HG02588 (cell line): ENCODE measurements at regions not wholly inside any gene's neighbourhood (a gene's known extent, or its start where the extent isn't known, plus 50 kb on each side); places are given as distances from the start of the nearest gene placed in this dataset.

ENCODE experiments used
- ATAC-seq: cut with Tn5 transposase; IDR thresholded peaks from one replicate; pipeline ENCODE4 v1.9.1; 2021; ENCODE audit warnings: mild to moderate bottlenecking, moderate library complexity; ENCODE audit not compliant: unreplicated experiment

DNA sequence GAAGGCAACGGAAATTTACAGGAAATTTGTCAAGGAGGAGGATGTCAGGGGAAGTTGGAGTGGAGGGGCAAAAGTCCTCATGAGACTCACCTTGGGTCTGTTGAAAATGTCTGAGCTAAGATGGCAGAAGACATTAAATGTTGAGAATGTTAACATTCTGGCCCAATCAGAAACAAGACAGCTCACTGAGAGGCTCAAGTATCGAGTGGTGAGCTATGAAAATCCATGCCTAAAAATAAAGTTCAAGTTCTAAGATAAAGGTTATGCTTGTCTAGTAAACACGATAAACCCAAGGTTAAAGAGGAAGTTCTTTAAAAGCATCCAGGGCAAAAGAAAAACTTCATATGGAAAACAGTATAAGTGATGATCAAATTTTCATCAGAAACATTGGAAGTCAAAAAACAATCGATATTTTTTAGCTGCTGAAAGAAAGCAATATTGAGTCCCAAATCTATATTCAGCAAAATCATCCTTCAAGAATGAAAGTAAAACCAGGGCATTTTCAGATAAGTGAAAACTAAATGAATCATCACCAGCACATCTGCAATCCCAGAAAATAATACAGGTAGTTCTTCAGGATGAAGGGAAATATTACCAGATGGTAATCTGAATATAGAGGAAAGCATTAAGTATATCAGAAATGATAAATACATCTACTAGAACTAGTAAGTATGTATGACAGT is 462.4 kb downstream of the TLL1 start:
- ATAC-seq = no peak

DNA sequence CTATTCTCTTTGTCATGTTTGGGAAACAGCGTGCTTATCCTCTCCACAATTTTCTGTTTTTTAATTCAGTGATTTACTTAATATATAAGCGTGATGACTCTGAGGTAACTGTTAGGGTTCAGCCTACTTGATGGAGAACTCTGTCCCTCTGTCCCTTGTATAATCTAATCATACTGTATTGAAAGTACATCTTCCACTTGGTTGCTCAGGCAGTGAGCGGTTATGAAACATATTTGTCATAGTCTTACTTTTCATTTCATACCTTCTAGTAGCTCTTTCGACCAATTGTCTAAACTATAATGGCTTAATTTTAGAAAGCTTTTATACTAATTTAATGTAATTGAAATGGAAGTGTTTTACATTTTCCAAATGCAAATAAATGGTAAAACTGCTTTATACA is 469.0 kb downstream of the TLL1 start:
- no peak for ATAC-seq

DNA sequence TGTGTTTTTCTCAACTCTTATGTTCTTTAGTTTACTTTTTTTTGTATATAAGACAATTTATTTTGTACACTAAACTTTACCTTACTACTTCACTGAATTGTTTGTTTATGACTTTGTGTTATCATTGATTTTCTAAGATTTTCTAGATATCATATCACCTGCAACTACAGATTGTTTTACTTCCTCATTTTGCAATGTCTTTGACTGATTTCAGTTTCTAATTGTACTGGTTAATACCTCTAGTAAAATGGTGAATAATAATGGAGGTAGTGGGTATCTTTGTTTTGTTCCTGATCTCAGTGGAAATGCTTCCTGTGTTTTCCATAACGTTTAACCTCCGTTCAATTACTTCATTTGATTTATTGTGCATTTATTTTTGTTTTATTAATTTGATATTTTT is 490.2 kb downstream of the TLL1 start:
- ATAC-seq = no peak

DNA sequence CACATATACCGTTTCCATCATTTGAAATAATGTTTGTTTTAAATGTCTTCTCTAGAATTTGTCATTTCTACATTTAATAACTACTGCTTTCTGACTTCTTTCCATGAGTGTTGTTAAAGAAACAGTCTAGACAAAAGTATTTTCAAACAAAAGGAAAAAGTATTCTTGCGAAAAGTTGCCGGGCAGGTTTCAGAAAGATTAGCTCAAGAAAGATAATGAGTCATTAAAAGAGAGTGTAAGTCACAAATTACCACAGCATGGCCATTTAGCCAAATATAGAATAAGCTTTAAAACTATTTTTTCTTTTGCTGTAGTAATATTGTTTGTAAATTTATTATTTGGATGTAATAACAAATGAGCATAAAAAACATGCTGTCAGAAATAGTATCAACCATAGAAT is 493.0 kb downstream of the TLL1 start:
- no peak for ATAC-seq

DNA sequence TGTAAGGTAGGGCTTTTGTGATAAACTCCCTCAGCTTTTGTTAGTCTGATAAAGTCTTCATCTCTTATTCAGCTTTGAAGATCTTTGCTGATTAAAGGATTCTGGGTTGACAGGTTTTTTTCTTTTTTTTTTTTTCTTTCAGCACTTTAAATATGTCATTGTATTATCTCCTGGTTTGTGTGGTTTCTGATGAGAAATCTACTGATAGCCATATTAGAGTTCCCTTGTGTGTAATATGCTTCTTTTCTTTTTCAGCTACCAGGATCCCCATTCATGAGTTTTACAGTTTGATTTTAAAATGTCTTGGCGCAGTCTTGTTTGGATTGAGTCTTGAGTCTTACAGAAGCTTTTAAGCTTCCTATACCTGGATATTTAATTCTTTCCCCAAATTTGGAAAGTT is 504.5 kb downstream of the TLL1 start:
- ATAC-seq = no peak

DNA sequence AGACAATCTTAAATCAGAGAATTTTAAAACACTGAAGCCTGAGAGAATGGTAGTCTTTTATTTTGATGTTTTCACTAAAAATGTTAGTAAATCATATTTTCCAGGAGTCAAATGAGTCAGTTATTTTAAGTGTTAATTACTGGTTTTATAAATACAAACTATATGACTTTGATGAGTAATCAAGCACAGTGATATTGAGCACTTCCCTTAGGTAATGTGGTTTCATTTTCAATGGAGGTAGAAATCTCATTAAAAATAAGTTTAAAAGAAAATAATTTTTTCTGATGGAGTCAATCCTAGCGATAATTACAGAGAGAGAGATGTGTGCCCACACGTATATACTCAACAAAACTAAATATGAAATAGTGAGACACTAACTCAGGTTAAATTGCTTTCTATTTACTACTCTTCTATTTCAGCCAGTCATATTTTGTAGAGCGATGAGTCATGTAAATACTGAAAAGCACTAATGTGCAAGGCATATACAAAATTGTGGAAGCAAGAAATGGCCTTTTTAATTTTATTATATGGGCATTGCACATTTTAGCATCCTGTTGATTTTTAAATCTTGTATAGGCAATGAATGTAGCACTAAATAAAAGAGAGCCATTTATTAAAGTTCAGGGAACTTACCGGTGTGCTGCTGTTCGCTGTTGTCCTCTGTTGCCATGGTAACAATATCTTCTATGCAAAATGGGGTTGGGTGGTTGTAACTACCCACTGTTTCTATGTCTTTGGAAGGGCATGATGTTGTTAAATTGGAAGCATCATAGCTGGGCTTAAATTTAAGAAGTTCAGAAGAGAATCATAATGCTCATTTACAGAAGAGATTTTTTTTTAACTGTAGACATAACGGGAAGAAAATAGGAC is 513.7 kb downstream of the TLL1 start:
- ATAC-seq = no peak

DNA sequence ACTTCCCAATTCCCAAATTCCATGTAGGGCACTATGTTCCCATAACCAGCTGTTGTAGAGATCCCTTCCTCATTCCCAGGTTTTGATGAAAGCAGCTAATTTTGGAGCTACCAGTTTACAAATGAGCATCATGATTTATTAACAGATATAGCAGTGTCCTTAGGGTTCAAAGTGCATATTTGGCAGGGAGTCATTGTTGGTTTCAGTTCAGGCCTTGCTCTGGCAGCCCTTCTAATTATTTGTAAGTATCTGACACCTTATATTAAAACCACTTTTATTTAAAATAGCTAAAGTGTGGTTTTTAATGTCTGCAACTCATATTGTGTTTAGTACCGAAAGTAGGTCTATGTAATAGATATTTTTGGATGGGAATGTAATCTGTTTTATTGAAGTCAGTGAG is 518.5 kb downstream of the TLL1 start:
- ATAC-seq = no peak

DNA sequence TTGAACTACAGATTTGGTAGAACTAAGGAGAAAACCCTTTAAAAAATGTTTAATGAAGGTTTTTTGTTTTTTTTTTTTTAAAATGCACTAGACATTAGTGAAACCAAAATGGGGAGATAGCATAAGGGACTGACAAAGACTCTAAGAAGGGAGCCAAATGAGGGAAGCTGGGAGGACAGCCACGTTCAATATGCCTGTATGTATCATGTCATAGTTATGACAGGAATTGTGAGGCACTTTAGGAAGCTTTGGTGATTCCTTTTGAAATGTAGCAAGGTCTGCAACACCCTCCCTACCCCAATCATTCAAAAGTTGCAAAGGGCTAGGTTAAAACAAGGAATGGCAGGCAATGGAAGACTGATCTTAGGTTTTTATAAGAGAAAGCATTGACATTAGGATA is 526.0 kb downstream of the TLL1 start:
- ATAC-seq = no peak

DNA sequence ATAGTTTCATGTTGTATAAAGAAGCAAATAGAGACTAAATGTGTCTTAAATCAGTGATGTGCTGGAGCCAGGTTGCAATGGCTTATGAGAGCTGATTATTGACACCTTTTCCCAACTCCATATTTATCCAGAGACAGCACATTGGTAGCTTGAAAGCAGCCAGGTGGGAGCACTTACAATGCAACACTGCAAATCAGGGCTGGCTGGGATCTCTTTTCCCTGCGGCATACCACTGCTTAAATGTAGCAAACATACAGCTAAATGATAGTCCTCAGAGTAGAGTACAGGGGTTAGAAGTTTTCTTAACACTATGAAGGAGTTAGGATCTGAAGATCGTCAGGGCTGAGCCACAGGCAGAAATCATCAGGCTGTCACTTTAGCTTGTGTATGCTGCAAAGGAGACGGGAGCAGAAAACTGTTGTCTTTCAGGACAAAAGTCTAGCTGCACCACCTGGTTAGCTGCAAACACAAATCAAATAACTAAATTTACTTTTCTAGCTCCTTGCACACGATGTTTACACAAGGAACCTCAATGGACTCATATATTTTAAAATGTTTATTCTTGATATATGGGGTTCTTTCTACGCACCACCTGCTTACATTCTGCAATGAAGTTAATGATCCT is 527.3 kb downstream of the TLL1 start:
- ATAC-seq = no peak

DNA sequence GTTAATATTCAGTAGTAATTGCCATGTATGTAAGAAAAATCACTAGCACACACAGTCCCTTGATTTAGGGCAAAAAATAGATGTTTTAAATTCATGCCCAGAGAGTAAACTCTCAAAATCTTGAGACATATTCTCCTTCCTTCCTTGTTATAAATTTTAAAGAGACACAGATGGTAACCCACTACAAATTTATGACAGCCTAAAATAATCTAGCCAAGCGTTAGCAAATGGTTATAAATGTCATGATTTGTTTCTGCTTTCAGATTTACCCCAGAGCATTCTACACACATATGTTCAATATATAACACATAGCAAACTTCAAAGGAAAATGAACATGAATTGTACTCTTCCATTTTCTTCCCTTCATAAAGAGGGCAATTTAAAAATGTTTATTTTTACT is 540.3 kb downstream of the TLL1 start:
- ATAC-seq = no peak

DNA sequence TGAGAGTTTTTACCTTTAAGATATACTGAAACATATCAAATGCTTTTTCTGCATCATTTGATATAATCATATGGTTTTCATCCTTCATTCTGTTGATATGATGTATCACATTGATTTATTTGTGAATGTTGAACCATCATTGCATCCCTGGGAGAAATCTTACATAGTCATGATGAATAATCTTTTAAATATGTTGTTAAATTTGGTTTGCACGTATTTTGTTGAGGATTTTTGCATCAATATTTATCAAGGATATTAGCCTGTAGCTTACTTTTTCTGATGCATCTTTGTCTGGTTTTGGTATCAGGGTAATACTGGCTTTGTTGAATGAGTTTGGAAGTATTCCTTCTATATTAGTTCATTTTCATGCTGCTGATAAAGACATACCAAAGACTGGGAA is 541.4 kb downstream of the TLL1 start:
- ATAC-seq = no peak

DNA sequence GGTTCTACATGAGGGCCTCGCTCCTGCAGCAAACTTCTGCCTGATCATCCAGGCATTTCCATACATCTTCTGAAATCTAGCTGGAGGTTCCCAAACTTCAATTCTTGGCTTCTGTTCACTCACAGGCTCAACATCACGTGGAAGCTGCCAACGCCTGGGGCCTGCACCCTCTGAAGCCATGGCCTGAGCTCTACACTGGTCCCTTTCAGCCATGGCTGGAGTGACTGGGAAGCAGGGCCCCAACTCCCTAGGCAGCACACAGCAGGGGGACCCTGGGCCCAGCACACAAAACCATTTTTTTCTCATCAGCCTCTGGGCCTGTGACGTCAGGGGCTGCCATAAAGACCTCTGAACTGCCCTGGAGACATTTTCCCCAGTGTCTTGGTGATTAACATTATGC is 542.7 kb downstream of the TLL1 start:
- ATAC-seq = no peak

DNA sequence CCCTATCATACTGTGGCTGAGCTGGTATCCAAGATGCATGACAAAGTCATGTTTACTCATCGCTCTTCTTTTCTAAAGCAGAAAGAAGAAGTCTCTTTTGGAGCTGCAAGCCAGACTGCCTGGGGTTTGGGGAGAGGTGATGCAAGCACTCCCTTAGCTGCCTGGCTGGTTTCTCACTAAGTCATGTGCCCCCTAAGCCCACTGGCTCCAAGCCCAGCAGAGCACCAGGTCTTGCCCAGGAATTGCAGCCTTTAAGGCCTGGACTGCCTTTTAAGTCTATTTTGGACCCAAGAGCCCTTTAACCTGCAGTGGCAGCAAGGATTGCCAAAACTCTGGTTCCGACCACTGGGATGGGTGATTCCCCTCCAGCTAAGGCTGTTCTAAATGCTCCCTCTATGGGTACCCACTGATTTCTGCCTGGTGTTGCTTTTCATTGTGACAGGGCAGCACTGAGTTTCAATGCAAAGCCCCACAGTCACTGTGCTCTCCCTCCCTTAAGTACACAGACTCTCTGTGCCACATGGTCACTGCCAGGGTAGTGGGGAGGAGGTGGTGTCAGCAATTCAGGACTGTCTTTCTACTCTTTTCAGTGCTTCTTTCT is 548.6 kb downstream of the TLL1 start:
- ATAC-seq = no peak

DNA sequence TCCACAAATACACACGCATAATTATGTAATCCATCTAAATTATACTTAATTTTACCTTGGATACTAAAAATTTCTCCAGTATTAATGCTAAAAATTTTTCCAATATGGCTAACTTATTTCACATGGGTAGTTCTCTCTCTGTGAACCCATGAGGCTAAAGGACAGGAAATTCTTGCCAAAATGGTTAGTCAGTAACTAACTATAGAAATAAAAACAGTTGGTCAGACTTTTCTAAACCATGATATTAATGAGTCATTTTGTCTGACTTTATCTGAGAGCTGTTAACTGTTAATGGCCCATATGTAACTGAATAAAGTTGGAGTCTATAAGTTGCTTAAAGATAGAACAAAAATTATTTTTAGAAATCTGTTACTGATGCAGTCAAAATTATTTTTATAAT is 549.4 kb downstream of the TLL1 start:
- ATAC-seq = no peak

DNA sequence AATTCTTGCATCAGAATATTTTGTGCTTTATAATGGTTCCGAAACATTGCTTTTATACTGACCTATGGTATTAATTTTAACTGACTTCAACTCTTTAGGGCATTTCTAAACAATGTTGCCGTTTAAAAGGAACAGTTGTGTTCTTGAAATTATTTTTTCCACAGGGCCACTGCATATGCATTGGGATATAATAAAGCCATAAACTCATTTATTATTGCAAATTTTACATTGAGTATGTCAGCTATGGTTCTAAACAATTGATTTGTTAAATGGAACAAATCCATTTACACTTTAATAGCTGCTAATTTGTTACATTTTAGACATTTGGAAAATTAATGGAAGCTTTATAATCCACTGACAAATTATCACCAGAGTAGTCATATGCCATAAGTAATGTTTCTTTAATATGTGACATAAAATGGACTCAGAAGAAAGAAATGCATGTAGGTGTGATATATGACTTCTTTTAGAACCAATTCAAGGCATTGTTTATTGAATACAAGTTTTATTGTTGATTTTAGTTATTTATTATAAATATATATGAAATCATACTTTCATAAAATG is 553.3 kb downstream of the TLL1 start:
- ATAC-seq = no peak

DNA sequence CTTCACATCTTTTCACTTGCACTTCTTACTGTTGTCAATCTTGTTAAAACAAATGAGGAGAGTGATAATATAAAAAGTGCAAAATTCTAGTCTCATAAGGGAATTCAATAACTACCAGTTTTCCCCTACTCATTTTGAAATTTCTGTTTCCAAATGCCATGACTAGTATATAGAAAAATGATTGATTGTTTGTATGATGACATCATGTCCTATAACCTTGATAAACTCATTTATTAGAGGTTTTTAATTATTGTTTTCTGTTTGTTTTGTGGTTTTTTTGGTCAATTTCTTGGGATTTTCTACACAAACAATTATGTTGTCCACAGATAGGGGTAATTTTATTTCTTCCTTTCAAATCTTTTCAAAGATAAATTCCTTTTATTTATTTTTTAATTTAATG is 559.1 kb downstream of the TLL1 start:
- ATAC-seq = no peak

DNA sequence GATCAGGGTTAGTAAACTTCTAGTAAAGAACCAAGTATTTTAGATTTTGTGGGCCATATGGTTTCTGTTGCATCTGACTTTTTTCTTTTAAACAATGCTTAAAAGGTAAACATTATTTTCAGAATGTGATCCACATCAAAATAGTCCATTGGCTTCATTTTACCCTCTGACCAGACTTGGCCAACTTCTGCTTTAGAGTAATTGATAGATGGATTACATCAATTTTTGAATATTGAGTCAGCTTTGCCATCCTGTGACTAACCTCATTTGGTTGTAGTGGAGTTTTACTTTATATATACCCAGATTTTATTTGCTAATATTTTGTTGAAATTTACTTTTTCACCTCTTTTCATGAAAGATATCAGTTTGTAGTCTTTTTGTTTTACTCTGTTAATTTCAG is 559.8 kb downstream of the TLL1 start:
- ATAC-seq = no peak

DNA sequence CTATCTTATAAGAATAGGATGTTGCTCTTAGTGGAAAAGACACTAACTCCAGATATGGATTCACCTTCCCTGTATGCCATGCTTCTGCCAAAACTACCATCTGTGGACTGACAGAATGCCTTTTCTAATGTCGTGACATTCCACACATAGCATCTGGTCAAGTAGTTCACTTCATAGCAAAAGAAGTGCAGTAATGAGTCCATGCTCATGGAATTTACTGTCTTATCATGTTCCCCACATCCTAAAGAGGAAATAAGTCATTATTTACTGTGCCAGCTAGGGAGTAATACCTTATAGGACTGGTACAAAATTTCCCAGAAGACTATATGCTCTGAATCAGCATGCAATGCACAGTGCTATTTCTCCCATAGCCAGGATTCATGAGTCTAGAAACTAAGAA is 562.4 kb downstream of the TLL1 start:
- ATAC-seq = no peak

DNA sequence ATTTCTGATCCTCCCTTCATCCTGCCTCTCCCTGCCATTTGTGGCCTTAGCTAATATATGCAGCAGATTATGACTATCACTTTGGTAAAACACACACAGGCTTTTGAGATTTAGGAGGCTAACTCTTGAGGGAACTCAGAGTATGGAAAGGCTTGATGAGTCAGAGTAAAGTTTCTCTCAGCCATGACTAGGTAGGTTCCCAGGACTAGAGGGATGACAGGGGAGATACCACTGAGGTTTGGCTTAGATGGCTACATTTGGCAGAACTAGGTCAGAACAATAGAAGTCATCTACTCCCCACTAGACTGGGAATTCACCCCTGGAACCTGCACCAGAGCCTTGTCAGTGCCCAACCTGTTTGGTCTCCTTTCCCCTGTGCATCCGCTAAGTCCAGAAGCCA is 585.7 kb downstream of the TLL1 start:
- no peak for ATAC-seq

DNA sequence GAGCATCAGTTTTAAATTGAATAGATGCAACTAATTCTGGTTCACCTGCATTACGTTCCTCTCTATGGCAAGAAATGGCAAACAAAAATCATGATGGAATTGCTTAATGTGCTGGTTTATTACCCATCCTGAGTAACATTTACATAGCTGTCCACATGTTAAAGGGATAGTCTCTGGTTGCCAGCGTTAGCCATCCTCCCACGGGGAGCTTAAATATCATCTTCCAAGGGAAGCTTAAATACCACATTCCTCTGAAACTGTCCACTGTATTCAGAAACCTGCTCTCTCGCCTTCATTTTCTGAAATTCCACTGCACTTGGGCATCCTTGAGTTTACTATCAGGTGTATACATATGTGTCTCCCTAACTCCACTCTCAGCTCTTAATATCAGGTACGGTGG is 586.6 kb downstream of the TLL1 start:
- no peak for ATAC-seq

DNA sequence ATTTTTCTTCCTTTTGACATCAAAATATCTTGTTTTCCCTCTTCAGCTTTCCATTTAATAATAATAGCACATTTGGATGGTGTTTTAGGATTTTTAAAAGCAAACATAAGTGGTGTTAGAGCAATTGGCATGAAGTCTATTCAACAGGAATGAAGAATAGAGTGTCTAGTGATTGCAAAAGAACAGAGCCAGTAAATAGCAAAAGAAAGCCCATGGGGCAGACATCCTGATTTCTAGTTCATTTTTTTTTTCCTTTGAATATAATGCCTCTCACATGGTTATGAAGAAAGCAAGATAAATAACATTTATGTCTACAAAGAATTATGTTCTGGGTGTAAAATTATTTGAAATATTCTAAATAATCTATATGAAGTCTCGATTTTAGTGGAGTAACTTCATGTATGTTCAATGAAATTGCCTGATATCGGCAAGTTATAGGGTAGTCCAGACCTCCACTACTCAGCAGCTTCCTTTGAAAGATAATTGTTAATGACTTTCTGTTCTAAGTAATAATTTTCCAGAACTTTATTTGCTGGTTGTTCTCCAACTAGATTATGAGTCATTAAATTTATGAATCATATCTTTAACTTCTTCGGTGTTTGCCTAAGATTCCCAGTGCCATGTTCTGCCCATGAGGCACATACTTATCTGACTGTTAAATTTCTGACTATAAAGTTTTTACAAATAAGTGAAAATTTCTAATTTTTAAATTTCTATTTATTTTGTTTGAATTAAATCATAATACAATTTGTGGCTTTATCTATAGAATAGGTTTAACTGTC is 587.9 kb downstream of the TLL1 start:
- ATAC-seq = no peak
